ENCODE measurements at regions not wholly inside any gene's neighbourhood (a gene's known extent, or its start where the extent isn't known, plus 50 kb on each side); places are given as distances from the start of the nearest gene placed in this dataset.

DNA sequence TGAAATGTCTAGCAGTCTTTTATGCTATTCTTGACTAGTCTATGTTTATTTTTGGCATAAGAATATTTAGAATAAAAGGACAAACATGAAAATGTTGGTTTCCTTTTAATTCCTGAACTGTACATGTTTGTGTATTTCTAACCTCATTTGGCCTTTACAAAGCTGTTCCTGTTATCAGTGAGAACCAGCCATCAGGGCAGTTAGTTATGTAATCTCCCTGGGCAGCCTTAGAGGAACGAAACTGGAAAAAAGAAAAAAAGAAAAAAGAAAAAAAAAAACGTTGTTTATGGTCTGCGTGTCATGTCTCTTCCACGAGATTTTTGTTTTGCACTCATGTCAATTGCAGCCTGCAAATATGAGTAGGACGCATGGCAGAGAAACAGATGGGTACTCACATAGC is 193.7 kb downstream of the MAGEB5 start:
- TF ChIP-seq, protein P1, sequence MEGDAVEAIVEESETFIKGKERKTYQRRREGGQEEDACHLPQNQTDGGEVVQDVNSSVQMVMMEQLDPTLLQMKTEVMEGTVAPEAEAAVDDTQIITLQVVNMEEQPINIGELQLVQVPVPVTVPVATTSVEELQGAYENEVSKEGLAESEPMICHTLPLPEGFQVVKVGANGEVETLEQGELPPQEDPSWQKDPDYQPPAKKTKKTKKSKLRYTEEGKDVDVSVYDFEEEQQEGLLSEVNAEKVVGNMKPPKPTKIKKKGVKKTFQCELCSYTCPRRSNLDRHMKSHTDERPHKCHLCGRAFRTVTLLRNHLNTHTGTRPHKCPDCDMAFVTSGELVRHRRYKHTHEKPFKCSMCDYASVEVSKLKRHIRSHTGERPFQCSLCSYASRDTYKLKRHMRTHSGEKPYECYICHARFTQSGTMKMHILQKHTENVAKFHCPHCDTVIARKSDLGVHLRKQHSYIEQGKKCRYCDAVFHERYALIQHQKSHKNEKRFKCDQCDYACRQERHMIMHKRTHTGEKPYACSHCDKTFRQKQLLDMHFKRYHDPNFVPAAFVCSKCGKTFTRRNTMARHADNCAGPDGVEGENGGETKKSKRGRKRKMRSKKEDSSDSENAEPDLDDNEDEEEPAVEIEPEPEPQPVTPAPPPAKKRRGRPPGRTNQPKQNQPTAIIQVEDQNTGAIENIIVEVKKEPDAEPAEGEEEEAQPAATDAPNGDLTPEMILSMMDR (conservative IDR thresholded peaks at IDR 0.05) = no peak
- no peak overlapping the region for H3K27ac ChIP-seq

GRCh38 chrX:26387906-26388305 is 171.9 kb downstream of the MAGEB5 start:
- H3K27ac ChIP-seq = no peak overlapping the region
- TF ChIP-seq, protein P1 (conservative IDR thresholded peaks at IDR 0.05) = no peak

GRCh38 chrX:26376037-26376708 is 160.2 kb downstream of the MAGEB5 start:
- TF ChIP-seq, protein P1 (conservative IDR thresholded peaks at IDR 0.05) = no peak
- no peak overlapping the region for H3K27ac ChIP-seq

DNA sequence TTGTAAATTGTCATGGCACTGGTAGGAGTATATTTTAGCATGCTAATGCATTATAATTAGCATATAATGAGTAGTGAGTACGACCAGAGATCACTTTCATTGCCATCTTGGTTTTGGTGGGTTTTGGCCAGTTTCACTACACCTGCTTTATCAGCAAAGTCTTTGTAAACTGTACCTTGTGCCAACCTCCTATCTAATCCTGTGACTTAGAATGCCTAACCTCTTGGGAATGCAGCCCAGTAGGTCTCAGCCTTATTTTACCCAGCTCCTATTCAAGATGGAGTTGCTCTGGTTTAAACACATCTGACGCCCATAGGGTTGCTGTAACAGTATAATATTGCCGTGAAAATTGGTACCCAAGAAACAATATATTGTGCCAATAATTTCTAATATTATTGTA is 159.4 kb downstream of the MAGEB5 start:
- TF ChIP-seq, protein P1 (conservative IDR thresholded peaks at IDR 0.05) = no peak
- H3K27ac ChIP-seq = no peak overlapping the region

DNA sequence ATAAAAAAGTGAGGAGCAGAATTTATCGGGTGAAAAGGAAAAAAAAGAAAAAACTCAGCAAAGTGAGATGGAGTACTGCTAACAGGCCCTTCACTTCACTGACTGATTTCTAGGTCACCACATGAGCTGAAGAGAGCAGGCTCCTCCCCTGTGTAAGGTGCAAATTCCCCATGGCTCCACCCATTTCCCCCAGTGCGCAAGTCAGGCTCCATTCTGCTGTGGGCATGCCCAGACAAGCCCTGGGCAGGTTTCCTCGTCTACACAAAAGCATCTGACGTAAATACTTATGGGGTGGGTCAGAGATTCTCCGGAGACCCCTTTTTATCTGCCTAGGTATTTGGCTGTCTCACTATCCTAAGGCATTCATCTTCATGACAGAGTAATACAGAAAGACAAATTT is 157.9 kb downstream of the MAGEB5 start:
- H3K27ac ChIP-seq = no peak overlapping the region
- TF ChIP-seq, protein P1 (conservative IDR thresholded peaks at IDR 0.05) = no peak

- TF ChIP-seq, protein P1 (conservative IDR thresholded peaks at IDR 0.05) = no peak
- H3K27ac ChIP-seq = no peak overlapping the region
Measured at GRCh38 chrX:26352891-26353430, 137.0 kb downstream of the MAGEB5 start.

GRCh38 chrX:26347171-26347570 is 131.2 kb downstream of the MAGEB5 start:
- H3K27ac ChIP-seq = no peak overlapping the region
- TF ChIP-seq, protein P1 (conservative IDR thresholded peaks at IDR 0.05) = no peak

All from VCaP (cell line).